PC-9 (cell line): ENCODE measurements at regions not wholly inside any gene's neighbourhood (a gene's known extent, or its start where the extent isn't known, plus 50 kb on each side); places are given as distances from the start of the nearest gene placed in this dataset.
A peak's percentile ranks its signal among the peaks of the same experiment; 100 is the strongest.
"Not testable (repeated sequence)": the region's sequence is repeated elsewhere in the genome, so short reads cannot be mapped to it uniquely, and the experiment has no call there.

ENCODE experiments used
- BruUV-seq: library from RNA; stranded (reverse); fragments of 400-500 nt; replicated peaks from 2 replicates; lab custom pipeline; 2021; lab: Mats Ljungman, UMichigan
- CTCF ChIA-PET: fragments of 300-600 bp; sonication (Branson Sonifier 250); formaldehyde crosslinking; loops from one replicate; lab custom pipeline; 2022; ENCODE audit warnings: antibody characterized with exemption; lab: Charles Lee
- POLR2A ChIA-PET: fragments of 300-600 bp; sonication (Branson Sonifier 250); formaldehyde crosslinking; loops from one replicate; lab custom pipeline; 2022; ENCODE audit warnings: antibody characterized with exemption; ENCODE audit not compliant: unreplicated experiment; lab: Charles Lee
- DNase-seq, 2 experiments: peaks; one replicate each; pipeline versions ENCODE4 v3.0.0 to v3.0.0-alpha.2; 2015 to 2022; ENCODE audit warnings: mixed read lengths in 1 of 2
- H2AFZ ChIP-seq: fragments of 200-600 bp; sonication (generic); 2 replicates; pipeline ENCODE4 v1.8.1; 2017; ENCODE audit warnings: antibody characterized with exemption
- H3F3A ChIP-seq: fragments of 200-600 bp; sonication (generic); 2 replicates; pipeline ENCODE4 v1.8.1; 2017; ENCODE audit warnings: antibody characterized with exemption, mild to moderate bottlenecking, low read depth; ENCODE audit not compliant: insufficient read depth
- H3K27ac ChIP-seq: fragments of 200-600 bp; sonication (generic); 2 replicates; pipeline ENCODE4 v1.6.1; 2016; ENCODE audit warnings: mixed run types
- H3K27me3 ChIP-seq: fragments of 200-600 bp; sonication (generic); 2 replicates; pipeline ENCODE4 v1.6.1; 2016; ENCODE audit warnings: low read depth, mixed run types; ENCODE audit not compliant: insufficient read depth
- H3K36me3 ChIP-seq: fragments of 200-600 bp; sonication (generic); 2 replicates; pipeline ENCODE4 v1.6.1; 2016; ENCODE audit warnings: low read depth, mixed run types
- H3K4me1 ChIP-seq: fragments of 200-600 bp; sonication (generic); replicated peaks from 2 replicates; pipeline ENCODE4 v1.6.1; 2016; ENCODE audit warnings: mixed run types; ENCODE audit not compliant: insufficient read depth
- H3K4me2 ChIP-seq: fragments of 200-600 bp; sonication (generic); 2 replicates; pipeline ENCODE4 v1.6.1; 2017; ENCODE audit warnings: mixed run types
- H3K4me3 ChIP-seq: fragments of 200-600 bp; sonication (generic); 2 replicates; pipeline ENCODE4 v1.6.1; 2016; ENCODE audit warnings: mixed run types
- H3K79me2 ChIP-seq: fragments of 200-600 bp; sonication (generic); 2 replicates; pipeline ENCODE4 v1.6.1; 2017; ENCODE audit warnings: low read depth, mixed run types
- H3K9me2 ChIP-seq: fragments of 200-600 bp; sonication (generic); 2 replicates; pipeline ENCODE4 v1.8.1; 2017; ENCODE audit warnings: mild to moderate bottlenecking; ENCODE audit not compliant: insufficient read depth
- H3K9me3 ChIP-seq: fragments of 200-600 bp; sonication (generic); 2 replicates; pipeline ENCODE4 v1.8.1; 2016; ENCODE audit warnings: low read depth; ENCODE audit not compliant: insufficient read depth
- H4K20me1 ChIP-seq: fragments of 200-600 bp; sonication (generic); 2 replicates; pipeline ENCODE4 v1.8.1; 2017; ENCODE audit not compliant: insufficient read depth
- CTCF ChIP-seq: fragments of 200-600 bp; sonication (generic); conservative IDR thresholded peaks from 2 replicates; pipeline ENCODE4 v1.6.1; 2017; ENCODE audit warnings: mixed run types, antibody characterized with exemption, mild to moderate bottlenecking, moderate library complexity
- EZH2 ChIP-seq: fragments of 200-600 bp; sonication (generic); IDR thresholded peaks from 2 replicates; pipeline ENCODE4 v1.8.0; 2017; ENCODE audit warnings: antibody characterized with exemption, low read depth
- intact Hi-C: fragments of 100-400 bp; cut with micrococcal nuclease; formaldehyde crosslinking; loops from one replicate; pipeline ENCODE4 v1.10.0; 2022; ENCODE audit not compliant: unreplicated experiment

GRCh38 chr1:116193768-116194167 is 82.6 kb downstream of the MAB21L3 start:
- Histone ChIP-seq H3K79me2 (no peaks in the 10 kb centered on the region), H3K4me1 (peaks cover 27% of the 10 kb centered on the region), H3K4me2 (no peak overlapping the region), H3K27ac (no peak overlapping the region), H4K20me1 (no peaks in the 10 kb centered on the region), H3K9me2 (no peaks in the 10 kb centered on the region; the same call in 1 of the 2 replicates), H3F3A (peaks cover 17% of the 10 kb centered on the region; the same call in 1 of the 2 replicates), H3K36me3 (no peaks in the 10 kb centered on the region), H3K27me3 (no peaks in the 10 kb centered on the region), H3K4me3 (no peak overlapping the region), H3K9me3 (no peaks in the 10 kb centered on the region), H2AFZ (no peak overlapping the region)
- TF ChIP-seq EZH2 (no peak), CTCF (no peak)
- intact Hi-C loops = no loop called here
- no TSS peak for BruUV-seq
- no peak for DNase-seq
- ChIA-PET POLR2A (no interaction called here), CTCF (interaction anchor here (0.7 kb wide), 1 partner anchor 1623 kb away, joined by 3 read pairs; no protein-coding TSS in a partner anchor)

- peaks cover 23% of the 10 kb centered on the region for H3K4me1 ChIP-seq
- peak overlapping the region; percentile 56 for H3K4me2 ChIP-seq
- peak overlapping the region; percentile 38 for H3K27ac ChIP-seq
- BruUV-seq = no TSS peak
- intact Hi-C loops = no loop called here
- H3K36me3 ChIP-seq = no peaks in the 10 kb centered on the region
- peak overlapping the region; percentile 1; the same call in 1 of the 2 replicates for H3K4me3 ChIP-seq
- no peaks in the 10 kb centered on the region for H4K20me1 ChIP-seq
- no peaks in the 10 kb centered on the region for H3K79me2 ChIP-seq
- ChIA-PET POLR2A (interaction anchor here (0.6 to 0.8 kb wide), 3 partner anchors 141 to 320 kb away, joined by 3 to 10 read pairs (median 4); no protein-coding TSS in a partner anchor), CTCF (no interaction called here)
- DNase-seq = peak in 1 of 2 experiments; percentile 59
- no peaks in the 10 kb centered on the region for H3K27me3 ChIP-seq
- no peaks in the 10 kb centered on the region; the same call in 1 of the 2 replicates for H3K9me2 ChIP-seq
- peaks cover 17% of the 10 kb centered on the region; the same call in 1 of the 2 replicates for H3F3A ChIP-seq
- no peaks in the 10 kb centered on the region for H3K9me3 ChIP-seq
- TF ChIP-seq CTCF (no peak), EZH2 (no peak)
- peak overlapping the region; percentile 10; the same call in 1 of the 2 replicates for H2AFZ ChIP-seq
Observed at GRCh38 chr1:116194568-116194967, 83.4 kb downstream of the MAB21L3 start.

GRCh38 chr1:116195077-116195868 is 84.1 kb downstream of the MAB21L3 start:
- POLR2A ChIA-PET = interaction anchor here (0.6 to 0.8 kb wide), 3 partner anchors 140 to 319 kb away, joined by 3 to 10 read pairs (median 4); no protein-coding TSS in a partner anchor
- CTCF ChIA-PET = no interaction called here

GRCh38 chr1:116200343-116200742 is 89.1 kb downstream of the MAB21L3 start:
- H4K20me1 ChIP-seq, DNase-seq, H3F3A ChIP-seq, H3K79me2 ChIP-seq, H3K9me2 ChIP-seq, CTCF ChIA-PET, H3K27ac ChIP-seq, H3K4me3 ChIP-seq, H3K4me1 ChIP-seq, H3K36me3 ChIP-seq, H3K27me3 ChIP-seq, BruUV-seq, intact Hi-C loops, POLR2A ChIA-PET, H3K4me2 ChIP-seq, H3K9me3 ChIP-seq, H2AFZ ChIP-seq: not testable (repeated sequence)

More at GRCh38 chr1:116195077-116195868, 84.1 kb downstream of the MAB21L3 start:
- intact Hi-C loops = no loop called here
- H3K79me2 ChIP-seq = no peaks in the 10 kb centered on the region
- no TSS peak for BruUV-seq
- DNase-seq = peak in 1 of 2 experiments; percentile 74
- peak overlapping the region; percentile 1; the same call in 1 of the 2 replicates for H3K4me3 ChIP-seq
- TF ChIP-seq EZH2 = no peak
- TF ChIP-seq CTCF = no peak
- H3K36me3 ChIP-seq = no peaks in the 10 kb centered on the region
- no peak overlapping the region; the same call in 1 of the 2 replicates for H2AFZ ChIP-seq
- no peaks in the 10 kb centered on the region for H3K9me2 ChIP-seq
- peaks cover 17% of the 10 kb centered on the region; the same call in 1 of the 2 replicates for H3F3A ChIP-seq
- H3K4me1 ChIP-seq = peaks cover 20% of the 10 kb centered on the region
- peak overlapping the region; percentile 38 for H3K27ac ChIP-seq
- H3K27me3 ChIP-seq = no peaks in the 10 kb centered on the region
- peak overlapping the region; percentile 56 for H3K4me2 ChIP-seq
- no peaks in the 10 kb centered on the region for H4K20me1 ChIP-seq
- no peaks in the 10 kb centered on the region for H3K9me3 ChIP-seq
